NB4 (cell line): ENCODE measurements at regions not wholly inside any gene's neighbourhood (a gene's known extent, or its start where the extent isn't known, plus 50 kb on each side); places are given as distances from the start of the nearest gene placed in this dataset.

ENCODE experiments used
- MYC ChIP-seq: IDR thresholded peaks from 2 replicates; pipeline ENCODE4 v1.6.1; 2011; ENCODE audit warnings: low read depth, low read length
- POLR2A ChIP-seq: IDR thresholded peaks from 2 replicates; pipeline ENCODE4 v1.6.1; 2011; ENCODE audit warnings: mild to moderate bottlenecking; ENCODE audit not compliant: insufficient read length; ENCODE audit errors: extremely low read depth
- TF ChIP-seq, protein P1 (sequence below): IDR thresholded peaks from 2 replicates; pipeline ENCODE4 v1.6.1; 2011; ENCODE audit warnings: low read depth, low read length
- TF ChIP-seq, protein P2 (sequence below): IDR thresholded peaks from one replicate; pipeline ENCODE4 v1.5.1; 2012; ENCODE audit warnings: low read depth, low read length

DNA sequence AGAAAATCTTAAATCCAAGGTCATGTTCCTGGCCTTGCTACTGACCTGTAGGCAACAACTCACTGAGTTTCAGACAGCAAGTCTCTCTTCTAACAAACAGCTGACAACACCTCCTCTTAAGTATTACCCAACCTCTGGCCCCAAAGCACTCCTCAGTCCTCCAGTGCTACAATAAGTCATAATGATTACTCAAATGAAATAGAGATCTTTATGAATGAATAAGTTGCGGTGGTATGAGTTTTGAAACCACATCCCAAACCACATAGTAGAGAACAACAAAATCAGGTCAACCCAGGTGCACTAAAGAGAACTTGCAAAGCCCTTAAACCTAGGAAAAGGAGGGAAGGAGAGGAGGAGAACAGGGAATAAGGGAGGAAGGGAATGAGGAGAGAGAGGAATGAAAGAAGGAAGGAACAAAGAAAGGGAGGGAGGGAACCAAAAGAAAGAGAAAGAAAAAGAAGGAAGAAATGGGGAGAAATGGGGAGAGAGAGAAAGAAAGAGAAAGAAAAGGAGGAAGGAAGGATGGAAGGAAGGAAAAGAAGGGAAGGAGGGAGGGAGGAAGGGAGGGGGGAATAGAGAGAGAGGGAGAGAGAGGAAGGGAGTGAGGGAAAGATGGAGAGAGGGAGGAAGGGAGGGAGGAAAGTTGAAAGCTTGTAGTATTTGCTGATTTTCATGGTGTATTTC, 142.8 kb upstream of the CALCR start:
- TF ChIP-seq, protein P1, sequence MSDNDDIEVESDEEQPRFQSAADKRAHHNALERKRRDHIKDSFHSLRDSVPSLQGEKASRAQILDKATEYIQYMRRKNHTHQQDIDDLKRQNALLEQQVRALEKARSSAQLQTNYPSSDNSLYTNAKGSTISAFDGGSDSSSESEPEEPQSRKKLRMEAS: no peak
- TF ChIP-seq, protein P2, sequence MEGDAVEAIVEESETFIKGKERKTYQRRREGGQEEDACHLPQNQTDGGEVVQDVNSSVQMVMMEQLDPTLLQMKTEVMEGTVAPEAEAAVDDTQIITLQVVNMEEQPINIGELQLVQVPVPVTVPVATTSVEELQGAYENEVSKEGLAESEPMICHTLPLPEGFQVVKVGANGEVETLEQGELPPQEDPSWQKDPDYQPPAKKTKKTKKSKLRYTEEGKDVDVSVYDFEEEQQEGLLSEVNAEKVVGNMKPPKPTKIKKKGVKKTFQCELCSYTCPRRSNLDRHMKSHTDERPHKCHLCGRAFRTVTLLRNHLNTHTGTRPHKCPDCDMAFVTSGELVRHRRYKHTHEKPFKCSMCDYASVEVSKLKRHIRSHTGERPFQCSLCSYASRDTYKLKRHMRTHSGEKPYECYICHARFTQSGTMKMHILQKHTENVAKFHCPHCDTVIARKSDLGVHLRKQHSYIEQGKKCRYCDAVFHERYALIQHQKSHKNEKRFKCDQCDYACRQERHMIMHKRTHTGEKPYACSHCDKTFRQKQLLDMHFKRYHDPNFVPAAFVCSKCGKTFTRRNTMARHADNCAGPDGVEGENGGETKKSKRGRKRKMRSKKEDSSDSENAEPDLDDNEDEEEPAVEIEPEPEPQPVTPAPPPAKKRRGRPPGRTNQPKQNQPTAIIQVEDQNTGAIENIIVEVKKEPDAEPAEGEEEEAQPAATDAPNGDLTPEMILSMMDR: no peak
- no peak for TF ChIP-seq POLR2A
- TF ChIP-seq MYC: no peak
